ENCODE measurements at regions not wholly inside any gene's neighbourhood (a gene's known extent, or its start where the extent isn't known, plus 50 kb on each side); places are given as distances from the start of the nearest gene placed in this dataset.
A peak's percentile ranks its signal among the peaks of the same experiment; 100 is the strongest.

GRCh38 chr6:105815661-105816555 lies 270.2 kb upstream of the PRDM1 start:
- DNase-seq (ENCODE audit: low spot score), result no peak

GRCh38 chr6:105814745-105815536 lies 271.2 kb upstream of the PRDM1 start:
- peak; percentile 51 for DNase-seq (ENCODE audit: low spot score)

- DNase-seq (ENCODE audit: low spot score), result no peak
Observed at GRCh38 chr6:105810922-105811482, 275.1 kb upstream of the PRDM1 start.

- peak; percentile 81 for DNase-seq (ENCODE audit: low spot score)
Observed at GRCh38 chr6:105810105-105810921, 275.8 kb upstream of the PRDM1 start.

- DNase-seq (ENCODE audit: low spot score), result no peak
Observed at GRCh38 chr6:105808571-105808970, 277.6 kb upstream of the PRDM1 start.

GRCh38 chr6:105807905-105808304 lies 278.2 kb upstream of the PRDM1 start:
- DNase-seq (ENCODE audit: low spot score), result no peak

- no peak for DNase-seq (ENCODE audit: low spot score)
Observed at GRCh38 chr6:105806486-105806920, 279.6 kb upstream of the PRDM1 start.

GRCh38 chr6:105805501-105806023 lies 280.6 kb upstream of the PRDM1 start:
- DNase-seq (ENCODE audit: low spot score), result peak; percentile 47

GRCh38 chr6:105804424-105804823 lies 281.7 kb upstream of the PRDM1 start:
- peak; percentile 41 for DNase-seq (ENCODE audit: low spot score)

- no peak for DNase-seq (ENCODE audit: low spot score)
Observed at GRCh38 chr6:105804000-105804399, 282.1 kb upstream of the PRDM1 start.

GRCh38 chr6:105803442-105803841 lies 282.7 kb upstream of the PRDM1 start:
- DNase-seq (ENCODE audit: low spot score), result no peak

GRCh38 chr6:105802703-105803102 lies 283.4 kb upstream of the PRDM1 start:
- DNase-seq (ENCODE audit: low spot score), result no peak

GRCh38 chr6:105800871-105801270 lies 285.3 kb upstream of the PRDM1 start:
- DNase-seq (ENCODE audit: low spot score), result no peak

- DNase-seq (ENCODE audit: low spot score), result no peak
Observed at GRCh38 chr6:105800398-105800797, 285.7 kb upstream of the PRDM1 start.

GRCh38 chr6:105799056-105799455 lies 287.1 kb upstream of the PRDM1 start:
- no peak for DNase-seq (ENCODE audit: low spot score)

- no peak for DNase-seq (ENCODE audit: low spot score)
Observed at GRCh38 chr6:105797983-105798453, 288.1 kb upstream of the PRDM1 start.

- no peak for DNase-seq (ENCODE audit: low spot score)
Observed at GRCh38 chr6:105797286-105797979, 288.7 kb upstream of the PRDM1 start.

GRCh38 chr6:105795913-105796517 lies 290.1 kb upstream of the PRDM1 start:
- DNase-seq (ENCODE audit: low spot score), result peak; percentile 56

GRCh38 chr6:105795366-105795765 lies 290.8 kb upstream of the PRDM1 start:
- no peak for DNase-seq (ENCODE audit: low spot score)

GRCh38 chr6:105794870-105795269 lies 291.3 kb upstream of the PRDM1 start:
- no peak for DNase-seq (ENCODE audit: low spot score)

All from kidney tubule cell (primary cell).